ACC112 (cell line): ENCODE measurements at regions not wholly inside any gene's neighbourhood (a gene's known extent, or its start where the extent isn't known, plus 50 kb on each side); places are given as distances from the start of the nearest gene placed in this dataset.
"Not testable (repeated sequence)": the region's sequence is repeated elsewhere in the genome, so short reads cannot be mapped to it uniquely, and the experiment has no call there.

ENCODE experiments used
- H2AFZ ChIP-seq: fragments of 200-600 bp; sonication (generic); one replicate; pipeline ENCODE4 v1.6.0; 2017; ENCODE audit warnings: antibody characterized with exemption, low read length; ENCODE audit not compliant: unreplicated experiment
- H3K27ac ChIP-seq: fragments of 200-600 bp; sonication (generic); 2 replicates; pipeline ENCODE4 v1.5.1; 2014; ENCODE audit warnings: low read depth, mild to moderate bottlenecking, antibody characterized with exemption, low read length, moderate library complexity
- H3K27me3 ChIP-seq: fragments of 200-600 bp; sonication (generic); 2 replicates; pipeline ENCODE4 v1.6.1; 2014; ENCODE audit warnings: mild to moderate bottlenecking, antibody characterized with exemption, low read length, moderate library complexity, mixed read lengths; ENCODE audit not compliant: insufficient read depth
- H3K36me3 ChIP-seq: fragments of 200-600 bp; sonication (generic); 2 replicates; pipeline ENCODE4 v1.6.1; 2016; ENCODE audit warnings: mild to moderate bottlenecking, antibody characterized with exemption, low read length, moderate library complexity, mixed read lengths; ENCODE audit not compliant: insufficient read depth
- H3K4me1 ChIP-seq: fragments of 200-600 bp; sonication (generic); one replicate; pipeline ENCODE4 v1.6.1; 2016; ENCODE audit warnings: low read length, mixed read lengths; ENCODE audit not compliant: insufficient read depth, unreplicated experiment, control insufficient read depth
- H3K4me3 ChIP-seq: fragments of 200-600 bp; sonication (generic); 2 replicates; pipeline ENCODE4 v1.5.1; 2014; ENCODE audit warnings: mild to moderate bottlenecking, low read depth, low read length
- H3K79me2 ChIP-seq: fragments of 200-600 bp; sonication (generic); one replicate; pipeline ENCODE4 v1.6.0; 2016; ENCODE audit warnings: low read length; ENCODE audit not compliant: control insufficient read depth, unreplicated experiment, insufficient read depth

- H3K36me3 ChIP-seq = no peaks in the 10 kb centered on the region
- H3K4me1 ChIP-seq = peaks cover 3% of the 10 kb centered on the region
- no peak overlapping the region for H2AFZ ChIP-seq
- no peaks in the 10 kb centered on the region for H3K79me2 ChIP-seq
- no peak overlapping the region for H3K27ac ChIP-seq
- no peak overlapping the region for H3K4me3 ChIP-seq
- H3K27me3 ChIP-seq = no peaks in the 10 kb centered on the region
Measured at GRCh38 chr3:106088304-106088703, 219.5 kb upstream of the CBLB start.

- no peak overlapping the region for H3K4me3 ChIP-seq
Measured at GRCh38 chr3:106088899-106089298, 220.1 kb upstream of the CBLB start.

GRCh38 chr3:106089806-106090205, 221.0 kb upstream of the CBLB start:
- Histone ChIP-seq H3K27me3 (no peaks in the 10 kb centered on the region), H3K27ac (no peak overlapping the region), H3K4me1 (no peaks in the 10 kb centered on the region), H3K4me3 (no peak overlapping the region), H2AFZ (no peak overlapping the region), H3K36me3 (no peaks in the 10 kb centered on the region), H3K79me2 (no peaks in the 10 kb centered on the region)

More at GRCh38 chr3:106088899-106089298, 220.1 kb upstream of the CBLB start:
- Histone ChIP-seq H3K79me2 (no peaks in the 10 kb centered on the region), H2AFZ (no peak overlapping the region), H3K36me3 (no peaks in the 10 kb centered on the region), H3K4me1 (no peaks in the 10 kb centered on the region), H3K27me3 (no peaks in the 10 kb centered on the region), H3K27ac (no peak overlapping the region)

- H3K79me2 ChIP-seq = no peaks in the 10 kb centered on the region
- no peak overlapping the region for H3K27ac ChIP-seq
- no peaks in the 10 kb centered on the region for H3K36me3 ChIP-seq
- H3K4me1 ChIP-seq = peaks cover 5% of the 10 kb centered on the region
- H3K27me3 ChIP-seq = no peaks in the 10 kb centered on the region
- H3K4me3 ChIP-seq = no peak overlapping the region
- H2AFZ ChIP-seq = no peak overlapping the region
Measured at GRCh38 chr3:106092792-106093191, 224.0 kb upstream of the CBLB start.

- Histone ChIP-seq H3K27me3 (no peaks in the 10 kb centered on the region), H3K36me3 (no peaks in the 10 kb centered on the region), H3K27ac (no peak overlapping the region), H3K4me1 (peaks cover 10% of the 10 kb centered on the region), H3K4me3 (no peak overlapping the region), H2AFZ (no peak overlapping the region), H3K79me2 (no peaks in the 10 kb centered on the region)
Measured at GRCh38 chr3:106093616-106094015, 224.8 kb upstream of the CBLB start.

GRCh38 chr3:106097817-106098435, 229.1 kb upstream of the CBLB start:
- H3K27me3 ChIP-seq = no peaks in the 10 kb centered on the region
- H2AFZ ChIP-seq = peak overlapping the region; percentile 0
- no peak overlapping the region for H3K27ac ChIP-seq
- H3K4me1 ChIP-seq = peaks cover 10% of the 10 kb centered on the region
- H3K79me2 ChIP-seq = no peaks in the 10 kb centered on the region
- no peaks in the 10 kb centered on the region for H3K36me3 ChIP-seq
- no peak overlapping the region for H3K4me3 ChIP-seq

- Histone ChIP-seq H3K27me3 (no peaks in the 10 kb centered on the region), H3K36me3 (no peaks in the 10 kb centered on the region), H3K79me2 (no peaks in the 10 kb centered on the region), H2AFZ (no peak overlapping the region), H3K27ac (no peak overlapping the region), H3K4me3 (no peak overlapping the region), H3K4me1 (peaks cover 6% of the 10 kb centered on the region)
Measured at GRCh38 chr3:106103383-106103782, 234.6 kb upstream of the CBLB start.

GRCh38 chr3:106104078-106104477, 235.3 kb upstream of the CBLB start:
- peaks cover 7% of the 10 kb centered on the region for H3K4me1 ChIP-seq
- no peaks in the 10 kb centered on the region for H3K79me2 ChIP-seq
- H3K36me3 ChIP-seq = no peaks in the 10 kb centered on the region
- no peak overlapping the region for H3K4me3 ChIP-seq
- no peak overlapping the region for H2AFZ ChIP-seq
- no peaks in the 10 kb centered on the region for H3K27me3 ChIP-seq
- no peak overlapping the region for H3K27ac ChIP-seq

GRCh38 chr3:106108925-106109324, 240.1 kb upstream of the CBLB start:
- H3K4me3 ChIP-seq = no peak overlapping the region
- no peak overlapping the region for H2AFZ ChIP-seq
- H3K27ac ChIP-seq = no peak overlapping the region
- peaks cover 7% of the 10 kb centered on the region for H3K4me1 ChIP-seq
- H3K79me2 ChIP-seq = no peaks in the 10 kb centered on the region
- no peaks in the 10 kb centered on the region for H3K27me3 ChIP-seq
- no peaks in the 10 kb centered on the region for H3K36me3 ChIP-seq

GRCh38 chr3:106112561-106112960, 243.7 kb upstream of the CBLB start:
- peaks cover 14% of the 10 kb centered on the region for H3K4me1 ChIP-seq
- H3K4me3 ChIP-seq, H3K27me3 ChIP-seq, H3K79me2 ChIP-seq, H2AFZ ChIP-seq, H3K36me3 ChIP-seq, H3K27ac ChIP-seq: not testable (repeated sequence)

- Histone ChIP-seq H3K27me3 (no peaks in the 10 kb centered on the region), H3K4me3 (no peak overlapping the region), H3K4me1 (peaks cover 6% of the 10 kb centered on the region), H3K36me3 (no peaks in the 10 kb centered on the region), H3K79me2 (no peaks in the 10 kb centered on the region), H3K27ac (peak overlapping the region; percentile 85), H2AFZ (no peak overlapping the region)
Measured at GRCh38 chr3:106113747-106114146, 244.9 kb upstream of the CBLB start.
